GM21360 (cell line): ENCODE measurements at regions not wholly inside any gene's neighbourhood (a gene's known extent, or its start where the extent isn't known, plus 50 kb on each side); places are given as distances from the start of the nearest gene placed in this dataset.

Experiments
- ATAC-seq: cut with Tn5 transposase; IDR thresholded peaks from one replicate; pipeline ENCODE4 v1.9.1; 2021; ENCODE audit warnings: mild to moderate bottlenecking, moderate library complexity; ENCODE audit not compliant: unreplicated experiment

DNA sequence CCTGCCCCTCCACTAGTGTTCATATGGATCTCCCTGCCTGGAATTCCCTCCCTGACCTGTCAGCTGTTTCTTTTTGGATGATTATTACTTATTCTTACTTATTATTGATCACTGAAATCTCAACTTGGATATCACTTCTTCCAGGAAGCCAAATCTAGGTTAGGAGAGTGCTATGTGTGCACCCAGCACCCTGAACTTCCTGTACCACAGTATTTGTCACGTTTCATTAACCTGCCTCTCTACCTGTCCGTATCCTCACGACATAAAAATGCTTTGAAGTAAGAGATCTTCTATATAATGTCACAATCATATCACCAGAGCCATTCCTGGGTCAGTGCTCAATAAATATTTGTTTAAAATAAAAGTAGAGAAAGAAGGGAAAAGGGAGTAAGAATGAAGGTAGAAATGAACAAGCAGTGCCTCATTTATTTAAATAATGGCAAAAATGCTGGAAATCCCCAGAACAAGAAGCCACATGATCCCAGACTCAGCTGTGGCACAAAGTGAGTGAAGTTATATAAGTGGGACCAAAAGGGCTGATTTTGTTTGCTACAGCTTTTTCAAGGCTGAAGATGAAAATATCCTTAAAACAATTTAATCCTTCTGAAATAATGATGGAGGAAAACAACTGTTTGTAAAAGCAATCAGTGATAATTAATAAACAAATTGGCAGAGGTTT is 88.0 kb upstream of the MANEA start:
- ATAC-seq: no peak

DNA sequence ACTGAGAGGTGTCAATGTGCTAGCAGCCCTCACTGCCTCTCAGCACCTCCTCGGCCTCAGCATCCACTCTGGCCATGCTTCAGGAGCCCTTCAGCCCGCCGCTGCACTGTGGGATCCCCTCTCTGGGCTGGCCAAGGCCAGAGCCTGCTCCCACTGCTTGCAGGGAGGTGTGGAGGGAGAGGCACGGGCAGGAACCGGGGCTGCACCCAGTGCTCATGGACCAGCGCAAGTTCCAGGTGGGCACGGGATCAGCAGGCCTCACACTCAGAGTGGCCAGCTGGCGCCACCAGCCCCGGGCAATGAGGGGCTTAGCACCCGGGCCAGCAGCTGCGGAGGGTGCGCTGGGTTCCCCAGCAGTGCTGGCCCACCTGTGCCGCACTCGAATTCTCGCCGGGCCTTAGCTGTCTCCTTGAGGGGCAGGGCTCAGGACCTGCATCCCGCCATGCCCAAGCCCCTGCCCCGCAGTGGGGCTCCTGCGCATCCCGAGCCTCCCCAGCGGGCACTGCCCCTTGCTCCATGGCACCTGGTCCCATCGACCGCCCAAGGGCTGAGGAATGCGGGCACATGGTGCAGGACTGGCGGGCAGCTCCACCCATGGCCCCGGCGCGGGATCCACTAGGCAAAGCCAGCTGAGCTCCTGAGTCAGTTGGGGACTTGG is 80.4 kb upstream of the MANEA start:
- ATAC-seq: no peak

DNA sequence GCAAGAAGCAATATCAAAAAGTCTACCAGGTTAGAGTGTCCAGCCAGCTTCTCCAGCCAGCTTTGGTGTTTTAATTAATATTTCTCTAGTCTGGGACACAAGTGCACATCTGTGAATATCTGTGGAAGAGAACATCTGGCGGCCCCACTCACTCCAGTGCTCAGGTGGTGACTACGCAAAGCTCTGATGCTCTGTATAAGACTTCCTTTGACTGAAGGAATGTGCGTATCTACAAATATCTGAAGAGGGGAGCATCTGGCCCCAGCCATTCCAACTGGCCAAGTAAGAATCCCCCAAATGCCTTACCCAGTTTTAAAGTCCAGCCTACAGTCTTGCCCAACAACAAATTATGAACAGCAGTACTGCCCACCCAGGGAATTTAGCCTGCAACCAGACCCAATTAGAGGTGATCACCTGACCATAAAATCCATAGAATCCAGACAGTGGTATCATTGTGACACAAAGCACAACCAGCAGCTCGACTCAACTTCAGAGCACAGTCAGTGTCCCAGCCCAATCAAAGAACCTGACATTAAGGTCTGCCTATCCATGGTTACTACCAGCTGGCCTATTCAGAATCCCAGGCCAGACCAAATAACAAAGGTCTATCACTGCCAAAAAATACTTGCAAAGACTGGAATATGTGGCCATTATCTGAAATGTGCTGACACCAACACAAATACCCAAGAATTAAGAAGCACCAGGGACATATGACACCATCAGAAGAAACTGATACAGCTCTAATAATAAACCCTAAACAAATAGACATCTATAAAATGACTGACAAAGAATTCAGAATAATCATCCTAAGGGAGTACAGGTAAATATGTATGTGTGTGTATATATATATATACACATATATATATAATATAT is 76.1 kb upstream of the MANEA start:
- no peak for ATAC-seq

DNA sequence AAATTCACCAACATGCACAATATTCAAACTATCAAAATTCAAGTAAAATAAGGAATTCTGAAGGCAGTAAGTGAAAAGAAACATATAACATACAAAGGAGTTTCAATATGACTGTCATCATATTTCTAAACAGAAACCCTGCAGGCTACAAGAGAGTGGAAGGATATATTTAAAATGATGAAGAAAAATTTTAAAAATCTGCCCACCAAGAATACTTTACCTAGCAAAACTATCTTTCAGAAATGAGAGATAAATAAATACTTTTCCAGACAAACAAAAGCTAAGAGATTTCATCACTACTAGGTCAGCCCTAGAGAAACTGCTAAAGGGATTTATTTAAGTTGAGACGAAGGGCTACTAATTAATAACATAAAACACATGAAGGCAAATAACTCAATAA is 73.8 kb upstream of the MANEA start:
- ATAC-seq: no peak

DNA sequence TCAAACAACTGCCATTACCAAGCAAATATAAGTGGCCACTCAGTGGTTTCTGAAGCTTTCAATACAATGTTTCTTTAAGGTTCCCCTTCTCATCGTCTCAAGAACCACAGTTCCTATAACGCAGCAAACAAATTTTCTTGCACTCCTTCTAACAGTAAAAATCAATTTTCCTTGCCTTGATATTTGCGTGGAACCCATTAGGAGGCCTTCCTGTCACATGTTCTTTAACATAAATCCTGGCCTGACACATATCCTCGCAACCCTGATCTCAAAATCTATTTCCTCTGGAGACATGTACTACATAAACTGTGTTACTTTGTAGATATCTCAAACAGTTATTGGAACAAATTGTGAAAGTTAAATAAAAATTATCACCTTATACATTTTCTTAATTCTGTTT is 65.9 kb upstream of the MANEA start:
- ATAC-seq: no peak

DNA sequence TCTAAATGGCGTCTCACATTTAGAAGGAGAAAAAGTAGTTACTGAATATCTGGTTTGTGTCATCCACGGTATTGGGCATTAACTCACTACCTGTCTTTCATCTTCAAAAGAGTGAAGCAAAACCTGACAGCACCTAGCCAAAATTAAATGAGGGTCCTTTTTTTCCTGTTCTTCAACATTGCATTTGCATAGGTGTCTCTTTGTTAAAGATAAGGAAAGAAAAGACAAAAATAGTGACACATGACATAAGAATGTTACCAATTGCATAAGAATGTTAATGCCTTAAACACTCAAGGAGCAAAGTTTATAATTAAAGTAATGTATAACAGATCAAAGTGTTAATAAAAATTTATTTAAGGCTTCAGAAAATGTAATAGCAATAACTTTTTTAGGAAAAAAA is 61.4 kb upstream of the MANEA start:
- no peak for ATAC-seq

DNA sequence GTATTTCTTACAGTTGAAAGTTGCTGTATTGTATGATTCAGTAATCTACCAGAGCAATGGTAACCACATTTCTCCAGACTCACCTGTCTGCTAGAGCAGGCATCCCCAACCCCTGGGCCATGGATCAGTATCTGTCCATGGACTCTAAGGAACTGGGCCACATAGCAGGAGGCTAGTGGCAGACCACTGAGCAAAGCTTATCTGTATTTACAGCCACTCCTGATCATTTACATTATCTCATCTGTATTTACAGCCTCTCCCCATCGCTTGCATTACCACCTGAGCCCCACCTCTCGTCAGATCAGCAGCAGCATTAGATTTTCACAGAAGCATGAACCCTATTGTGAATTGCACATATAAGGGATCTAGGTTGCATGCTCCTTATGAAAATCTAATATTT is 60.3 kb upstream of the MANEA start:
- no peak for ATAC-seq

DNA sequence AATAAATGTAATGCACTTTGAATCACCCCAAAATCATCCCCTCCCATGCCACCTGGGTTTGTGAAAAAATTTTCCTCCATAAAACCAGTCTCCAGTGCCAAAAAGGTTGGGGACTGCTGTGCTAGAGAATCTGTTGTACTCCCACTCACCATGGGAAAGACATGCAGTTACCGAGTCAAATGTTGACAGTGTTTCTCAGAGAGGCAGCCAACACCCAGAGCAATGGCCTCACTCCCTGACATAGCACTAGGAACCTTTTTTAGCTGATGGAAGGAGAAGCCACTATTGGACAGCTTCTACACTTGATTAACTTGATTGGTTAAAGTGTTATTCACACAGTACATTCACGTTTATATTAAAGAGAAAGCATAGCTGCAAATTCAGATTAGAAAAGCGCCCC is 59.8 kb upstream of the MANEA start:
- no peak for ATAC-seq

DNA sequence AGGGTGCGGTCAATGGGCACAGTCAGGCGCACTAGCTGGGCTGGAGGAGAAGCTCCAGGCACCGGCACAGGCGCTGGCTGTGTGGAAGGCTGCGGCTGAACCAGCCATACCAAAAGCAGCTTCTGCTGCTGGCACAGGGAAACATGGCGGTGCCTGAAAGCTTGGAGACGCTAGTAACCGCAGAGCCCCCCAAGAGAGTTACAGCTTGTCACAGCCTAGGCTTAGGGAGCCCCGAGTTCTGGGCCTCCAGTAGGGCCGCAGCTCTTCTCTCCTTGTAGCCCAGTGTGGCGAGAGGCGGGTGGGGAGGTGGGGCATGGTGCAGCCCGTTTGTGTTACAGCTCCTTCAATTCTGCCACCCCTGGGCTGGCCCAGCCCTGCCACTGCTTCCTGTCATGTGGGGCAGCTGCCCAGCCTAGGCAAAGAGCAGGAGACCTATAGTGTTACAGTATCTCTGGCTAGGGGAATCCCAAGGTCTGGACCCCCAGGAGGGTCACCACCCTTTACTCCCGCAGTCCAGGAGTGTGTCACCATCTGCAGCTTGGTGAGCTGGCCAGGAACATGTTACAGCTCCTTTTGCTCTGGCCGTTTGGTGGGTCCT is 58.6 kb upstream of the MANEA start:
- no peak for ATAC-seq

DNA sequence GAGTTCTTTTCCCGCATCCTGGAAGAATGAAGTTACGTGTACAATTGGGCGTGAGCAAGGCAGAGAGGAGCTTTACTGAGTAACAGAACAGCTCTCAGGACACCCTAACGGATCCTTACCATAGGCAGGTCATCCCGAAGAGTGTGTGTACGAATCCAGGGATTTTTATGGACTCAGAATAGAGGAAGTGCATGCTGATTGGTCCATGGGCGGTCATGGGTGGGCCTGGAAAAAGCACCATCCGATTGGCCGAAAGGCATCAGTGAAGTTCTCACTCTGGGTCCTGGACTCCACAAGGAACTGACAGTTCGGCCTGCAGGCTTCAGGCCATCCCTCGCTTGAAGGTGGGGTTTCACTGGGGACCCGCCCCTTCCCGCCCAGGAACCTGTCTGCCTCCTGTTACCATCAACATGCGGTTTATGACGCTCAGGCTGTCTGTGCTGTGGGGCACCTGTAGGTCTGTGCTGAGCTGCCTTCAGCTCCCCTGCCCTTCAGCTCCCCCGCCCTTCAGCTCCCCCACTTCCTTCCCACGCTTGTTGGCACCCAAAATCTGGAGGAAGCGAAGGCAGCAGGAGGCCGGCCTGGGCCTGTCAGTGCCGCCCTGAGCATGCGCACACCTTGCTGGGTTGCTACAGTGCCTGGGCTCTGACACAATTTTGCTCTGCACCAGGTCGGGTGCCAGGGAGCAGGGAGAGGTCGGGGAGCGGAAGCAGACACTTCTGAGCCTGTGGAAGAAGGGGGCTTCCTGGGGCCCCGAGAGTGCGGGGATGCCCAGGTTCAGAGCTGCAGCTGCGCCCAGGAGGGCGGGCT is 57.9 kb upstream of the MANEA start:
- ATAC-seq: no peak

DNA sequence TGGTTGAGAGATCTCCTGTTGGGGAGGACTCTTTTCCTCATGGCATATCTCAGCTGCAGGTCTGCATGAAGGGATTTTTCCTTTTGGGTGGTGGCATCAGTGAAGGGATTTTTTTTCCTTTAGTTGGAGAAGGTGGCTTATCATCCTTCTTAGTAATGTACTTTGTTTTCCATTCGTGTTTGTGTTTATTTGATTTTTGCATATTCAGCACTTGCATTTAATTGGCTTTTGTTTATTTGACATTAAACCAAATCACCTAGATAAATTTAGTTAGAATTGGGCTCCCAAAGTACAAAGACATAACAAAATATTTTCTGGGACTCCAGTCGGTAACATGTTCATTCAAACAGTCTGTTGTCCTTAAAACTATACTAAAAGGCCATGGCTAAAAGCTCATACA is 56.2 kb upstream of the MANEA start:
- no peak for ATAC-seq
